Esophagus squamous epithelium (tissue), 4 donors: ENCODE measurements at regions not wholly inside any gene's neighbourhood (a gene's known extent, or its start where the extent isn't known, plus 50 kb on each side); places are given as distances from the start of the nearest gene placed in this dataset.

Experiments used
- CTCF ChIP-seq, 6 experiments: fragments of 450-650 bp in 4 of 6; fragments of 200-600 bp in 2 of 6; sonication (generic) in 2 of 6; IDR thresholded peaks; one replicate each; pipeline ENCODE4 v1.5.1; 2016 to 2019; ENCODE audit warnings: antibody characterized with exemption in 6 of 6, mild to moderate bottlenecking in 4 of 6, moderate library complexity in 4 of 6
- POLR2A ChIP-seq, 4 donors: fragments of 450-650 bp; IDR thresholded peaks; one replicate each; pipeline ENCODE4 v1.6.1; 2017; ENCODE audit warnings: antibody characterized with exemption in 4 of 4, mild to moderate bottlenecking in 4 of 4, moderate library complexity in 3 of 4

GRCh38 chr6:55997223-55997874 is 122.0 kb upstream of the BMP5 start:
- TF ChIP-seq CTCF (IDR thresholded peaks at IDR 0.05), result no peak
- no peak for TF ChIP-seq POLR2A (IDR thresholded peaks at IDR 0.05)
